Activated CD4-positive, CD25-positive, alpha-beta regulatory T cell treated with anti-CD3 and anti-CD28 coated beads, Interleukin-2, amount 50 U/mL, for 24 hours (primary cell): ENCODE measurements at regions not wholly inside any gene's neighbourhood (a gene's known extent, or its start where the extent isn't known, plus 50 kb on each side); places are given as distances from the start of the nearest gene placed in this dataset.

ENCODE experiments used
- ATAC-seq, 2 donors: fragments of 150-1000 bp; cut with Tn5 transposase; one replicate each; pipeline ENCODE4 v1.10.0; 2021; ENCODE audit warnings: mild to moderate bottlenecking in 1 of 2, moderate library complexity in 1 of 2

DNA sequence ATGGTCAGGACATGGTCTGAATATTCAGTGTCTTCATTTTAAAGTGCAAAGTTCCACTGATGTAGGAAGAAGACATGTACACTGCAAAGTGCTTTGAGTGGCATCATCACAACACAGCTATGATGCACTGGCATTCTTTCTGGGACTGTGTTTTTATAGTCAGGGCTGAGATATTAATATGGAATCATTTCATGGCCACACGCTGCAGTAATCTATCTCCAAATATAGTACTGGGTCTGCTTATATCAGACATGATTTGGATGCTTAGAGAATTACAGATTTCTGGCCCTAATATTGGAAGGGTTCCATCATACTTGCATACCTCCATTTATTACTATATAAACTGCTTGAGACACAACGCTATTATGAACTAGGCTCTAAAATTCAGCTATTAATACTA is 1170.9 kb downstream of the NLGN4X start:
- ATAC-seq, result no peak

- ATAC-seq, result no peak
These were observed 1173.8 kb downstream of the NLGN4X start for GRCh38 chrX:5054852-5055251.

DNA sequence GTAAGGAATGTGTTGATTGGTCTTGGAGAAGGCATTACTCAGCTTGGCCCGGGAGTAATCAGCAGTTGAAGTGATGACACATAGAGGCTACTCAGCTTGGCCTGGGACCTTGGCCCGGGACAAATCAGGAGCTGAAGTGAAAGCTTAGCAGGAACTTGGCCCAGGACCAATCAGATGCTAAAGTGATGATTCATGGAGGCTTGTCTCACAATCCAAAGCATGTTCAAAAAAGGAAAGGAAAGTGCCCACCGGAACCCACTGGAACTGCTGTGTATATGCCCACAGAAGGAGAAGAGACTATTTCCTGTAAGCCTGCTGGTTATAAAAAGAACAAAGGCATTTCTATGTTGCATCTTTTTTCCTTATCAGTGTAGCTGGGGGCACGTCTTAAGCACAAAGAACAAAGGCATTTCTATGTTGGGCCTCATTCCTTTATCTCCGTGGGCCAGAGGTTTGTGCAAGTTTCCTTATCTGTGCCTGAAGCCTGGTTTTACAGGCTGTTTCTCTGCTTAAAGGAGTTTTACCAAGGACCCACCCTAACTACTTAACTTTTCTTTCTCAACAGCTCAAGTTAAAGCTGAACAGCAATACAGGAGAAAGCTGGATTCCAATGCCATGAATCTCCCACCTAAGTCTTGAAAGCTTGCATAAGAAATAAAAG is 1176.7 kb downstream of the NLGN4X start:
- no peak for ATAC-seq

GRCh38 chrX:5042563-5042962 is 1186.1 kb downstream of the NLGN4X start:
- no peak for ATAC-seq

DNA sequence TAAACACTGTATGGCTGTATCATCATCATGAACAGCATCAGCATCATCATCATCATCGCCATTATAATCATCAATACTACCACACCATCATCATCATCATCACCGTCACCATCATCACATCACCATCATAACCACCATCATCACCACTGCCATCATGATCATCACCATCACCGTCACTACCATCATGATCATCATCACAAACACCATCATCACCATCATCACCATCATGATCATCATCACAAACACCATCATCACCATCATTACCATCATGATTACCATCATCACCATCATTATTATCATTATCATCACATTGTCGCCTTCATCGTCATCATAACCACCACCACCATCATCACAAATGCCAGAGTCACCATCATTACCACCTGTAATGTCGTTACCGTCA is 1196.9 kb downstream of the NLGN4X start:
- ATAC-seq, result no peak

- ATAC-seq, result no peak
These were observed 1213.2 kb downstream of the NLGN4X start for GRCh38 chrX:5015451-5015850.

GRCh38 chrX:4994855-4995254 is 1233.8 kb downstream of the NLGN4X start:
- no peak for ATAC-seq

- no peak for ATAC-seq
These were observed 1250.1 kb downstream of the NLGN4X start for GRCh38 chrX:4978613-4979012.

GRCh38 chrX:4971646-4972045 is 1257.0 kb downstream of the NLGN4X start:
- no peak for ATAC-seq

- ATAC-seq, result no peak
These were observed 1250.7 kb upstream of the PRKX start for GRCh38 chrX:4964112-4964511.

DNA sequence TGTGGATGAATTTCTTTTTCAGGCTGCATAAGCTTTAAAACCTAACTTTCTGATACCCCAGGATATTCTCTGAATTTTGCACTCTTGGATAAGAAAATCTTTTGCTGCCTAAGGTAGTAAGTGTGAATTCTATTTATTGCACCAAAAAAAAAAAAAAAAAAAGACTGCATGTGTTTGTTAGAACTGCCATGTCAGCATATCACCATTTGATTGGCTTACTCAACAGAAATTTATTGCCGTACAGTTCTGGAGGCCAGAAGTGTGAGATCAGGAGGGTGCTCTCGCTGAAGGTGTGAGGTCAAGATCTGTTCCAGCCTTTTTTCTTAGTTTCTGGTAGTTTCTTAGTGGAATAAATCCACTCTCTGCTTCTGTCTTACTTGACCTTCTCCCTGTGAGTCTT is 1250.0 kb upstream of the PRKX start:
- no peak for ATAC-seq

DNA sequence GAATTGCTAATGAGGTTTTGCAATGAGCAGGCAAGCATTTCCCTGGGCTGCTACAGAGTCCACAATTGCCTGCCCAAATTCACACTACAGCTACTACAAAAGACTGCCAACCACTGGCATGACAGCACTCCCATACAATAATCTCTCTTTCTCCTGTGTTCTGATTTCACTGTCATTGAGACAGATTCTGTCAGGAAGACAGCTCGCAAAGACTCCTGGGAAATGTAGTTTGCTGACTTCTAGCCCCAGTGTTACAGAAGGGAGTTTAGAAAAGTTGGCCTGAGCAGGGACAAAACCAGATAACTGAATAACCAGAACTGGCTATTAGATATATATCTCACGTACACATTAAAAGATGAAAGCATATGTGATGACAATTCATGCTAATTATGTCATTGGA is 1231.3 kb upstream of the PRKX start:
- no peak for ATAC-seq

GRCh38 chrX:4936315-4936714 is 1222.9 kb upstream of the PRKX start:
- no peak for ATAC-seq

GRCh38 chrX:4935846-4936245 is 1222.4 kb upstream of the PRKX start:
- no peak for ATAC-seq

DNA sequence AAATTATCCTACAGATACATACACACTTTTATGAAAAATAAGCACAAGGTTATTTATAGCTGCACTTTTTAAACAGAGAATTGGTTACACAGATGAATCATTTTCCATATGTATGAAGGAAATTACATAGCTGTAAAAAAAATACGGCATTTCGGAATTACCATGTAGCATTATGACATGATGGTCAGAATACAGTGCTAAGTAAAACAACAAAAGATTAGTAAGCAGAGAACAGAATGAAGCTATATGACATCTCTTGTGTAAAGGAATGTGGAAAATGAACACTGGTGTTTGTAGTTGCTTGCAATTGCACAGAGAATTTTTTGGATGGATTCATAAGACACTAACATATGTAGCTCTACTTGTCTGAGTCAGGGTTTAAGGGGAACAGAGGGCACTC is 1222.0 kb upstream of the PRKX start:
- ATAC-seq, result no peak

- no peak for ATAC-seq
These were observed 1219.3 kb upstream of the PRKX start for GRCh38 chrX:4932790-4933189.

GRCh38 chrX:4930426-4930825 is 1217.0 kb upstream of the PRKX start:
- ATAC-seq, result no peak

DNA sequence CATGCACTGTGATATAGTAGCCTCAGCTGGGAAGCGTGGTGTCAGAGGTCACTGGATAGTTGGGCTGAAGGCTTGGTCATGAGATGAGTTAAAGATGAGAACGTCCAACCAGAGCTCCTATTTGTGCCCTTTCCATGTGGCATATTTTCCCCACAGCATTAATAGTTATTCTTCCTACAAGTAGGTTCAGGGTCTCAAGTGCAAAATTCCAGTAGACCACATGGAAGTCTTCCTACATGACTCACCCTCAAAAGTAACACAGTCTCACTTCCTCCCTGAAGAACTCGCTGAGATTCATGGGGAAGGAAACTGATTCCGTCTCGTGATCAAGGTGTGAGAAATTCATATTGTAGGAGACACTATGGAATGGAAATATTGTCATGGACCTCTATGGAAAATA is 1212.5 kb upstream of the PRKX start:
- no peak for ATAC-seq

DNA sequence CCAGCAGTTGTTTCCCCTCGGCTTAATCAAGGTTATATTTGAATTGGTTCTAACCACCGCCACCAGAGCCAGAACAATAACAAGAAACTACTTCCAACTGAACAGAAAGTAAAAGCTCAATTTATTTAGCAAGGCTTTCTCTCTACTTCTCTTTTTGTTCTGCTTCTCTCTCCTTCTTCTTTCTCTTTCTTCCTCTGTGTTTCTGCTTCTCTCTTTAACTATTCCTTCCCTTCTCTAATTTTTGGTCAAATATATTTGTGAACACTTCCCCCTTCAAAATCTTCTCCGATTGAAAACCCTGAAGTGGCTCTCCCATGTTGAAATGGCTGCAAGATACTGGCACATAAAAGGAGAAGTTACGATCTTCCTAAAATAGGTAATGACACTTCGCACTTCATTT is 1195.9 kb upstream of the PRKX start:
- no peak for ATAC-seq

- no peak for ATAC-seq
These were observed 1192.1 kb upstream of the PRKX start for GRCh38 chrX:4905576-4905975.

GRCh38 chrX:4881277-4881676 is 1167.8 kb upstream of the PRKX start:
- ATAC-seq, result no peak

DNA sequence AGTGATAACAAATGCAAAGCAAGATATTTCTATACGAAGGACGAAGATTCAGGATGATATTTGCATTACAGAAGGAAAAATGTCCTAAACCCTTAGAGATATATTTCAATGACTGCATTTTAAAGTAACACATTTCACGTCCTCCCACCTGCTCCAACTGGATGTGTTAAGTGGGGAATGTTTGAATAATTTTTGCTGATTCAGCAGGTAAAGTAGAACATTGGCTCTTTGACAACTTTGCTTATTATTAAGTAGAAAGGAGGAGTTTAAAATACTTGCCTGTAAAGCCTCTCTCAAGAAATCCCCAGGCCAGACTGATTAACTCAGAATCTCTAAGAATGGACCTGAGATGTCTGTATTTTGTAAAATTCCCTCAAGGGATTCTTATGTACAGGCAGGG is 1165.2 kb upstream of the PRKX start:
- no peak for ATAC-seq

DNA sequence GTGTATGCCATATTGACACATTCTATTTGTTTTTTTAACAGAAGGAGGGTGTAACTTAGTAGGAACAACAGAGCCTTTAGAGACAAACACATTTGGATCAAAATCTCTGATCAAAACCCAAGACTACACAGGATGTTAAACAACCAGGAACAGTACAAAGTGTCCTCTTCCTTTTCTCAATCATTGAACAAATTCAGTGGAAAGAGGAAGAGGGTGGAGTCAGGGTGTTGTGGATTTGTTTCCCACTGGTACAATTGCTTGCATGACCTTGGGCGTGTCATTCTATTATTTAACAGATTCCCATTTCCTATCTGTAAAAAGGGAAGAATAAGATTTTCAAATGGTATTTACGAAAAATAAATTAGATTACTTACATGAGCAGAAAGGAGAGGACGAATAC is 1162.8 kb upstream of the PRKX start:
- ATAC-seq, result no peak

GRCh38 chrX:4851534-4851933 is 1138.1 kb upstream of the PRKX start:
- ATAC-seq, result no peak

DNA sequence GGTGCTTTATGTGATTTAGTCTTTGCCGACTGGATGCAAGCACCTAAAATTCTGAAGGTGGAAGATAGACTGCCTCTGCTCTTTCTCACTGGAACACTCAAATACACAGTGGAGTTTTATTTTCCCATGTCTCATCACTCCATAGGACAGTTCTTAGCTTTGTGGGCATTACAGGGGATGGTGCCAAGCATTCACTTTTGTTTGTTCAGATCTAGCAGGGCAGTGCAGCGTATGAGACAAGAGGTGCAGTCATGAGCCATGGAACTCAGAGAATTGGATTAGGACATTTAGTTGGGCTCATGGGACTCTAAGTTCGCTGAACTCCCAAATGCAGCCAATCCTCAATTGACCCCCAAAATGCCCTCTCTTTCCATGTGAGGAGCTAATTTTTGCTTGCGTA is 1136.9 kb upstream of the PRKX start:
- no peak for ATAC-seq

DNA sequence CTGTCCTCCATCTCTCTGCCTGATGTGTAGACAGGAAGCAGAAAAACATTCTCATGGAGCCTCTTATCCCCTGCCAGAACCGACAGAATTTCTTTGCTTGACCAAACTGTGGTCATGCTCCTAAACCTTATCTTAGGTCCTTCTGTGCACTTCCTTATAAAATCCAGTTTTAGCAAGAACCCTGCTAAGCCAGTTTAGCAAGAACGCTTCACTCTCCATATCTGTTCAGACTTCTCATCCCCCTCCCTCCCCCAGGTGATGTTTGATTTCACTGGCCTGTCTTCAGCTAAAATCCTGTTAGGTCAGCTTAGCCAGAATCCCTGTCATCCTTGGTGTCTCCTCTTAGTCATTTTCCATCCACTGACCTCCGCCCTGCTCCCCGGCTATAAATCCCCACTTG is 1130.9 kb upstream of the PRKX start:
- ATAC-seq, result no peak
